ENCODE measurements at regions not wholly inside any gene's neighbourhood (a gene's known extent, or its start where the extent isn't known, plus 50 kb on each side); places are given as distances from the start of the nearest gene placed in this dataset.

DNA sequence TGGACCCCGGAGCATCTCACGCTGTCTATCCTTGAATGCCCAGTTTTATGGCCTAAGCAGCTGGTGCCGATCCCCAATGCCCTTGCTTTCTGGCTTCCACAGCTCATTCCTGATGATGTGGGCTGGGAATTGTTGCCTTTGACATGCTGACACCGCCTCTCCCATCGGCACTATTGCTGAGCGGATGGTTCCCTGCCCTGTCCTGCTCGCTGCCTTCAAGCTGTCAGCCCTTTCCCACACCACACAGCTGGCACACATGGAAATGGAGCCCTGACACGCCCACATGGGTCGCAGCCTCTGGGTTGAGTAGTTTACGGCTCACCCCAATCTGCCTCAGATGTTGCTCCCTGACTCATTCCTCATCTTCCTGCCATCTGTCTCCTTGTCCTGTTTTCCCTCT is 110.2 kb upstream of the SESN3 start:
- TF ChIP-seq, protein P1, sequence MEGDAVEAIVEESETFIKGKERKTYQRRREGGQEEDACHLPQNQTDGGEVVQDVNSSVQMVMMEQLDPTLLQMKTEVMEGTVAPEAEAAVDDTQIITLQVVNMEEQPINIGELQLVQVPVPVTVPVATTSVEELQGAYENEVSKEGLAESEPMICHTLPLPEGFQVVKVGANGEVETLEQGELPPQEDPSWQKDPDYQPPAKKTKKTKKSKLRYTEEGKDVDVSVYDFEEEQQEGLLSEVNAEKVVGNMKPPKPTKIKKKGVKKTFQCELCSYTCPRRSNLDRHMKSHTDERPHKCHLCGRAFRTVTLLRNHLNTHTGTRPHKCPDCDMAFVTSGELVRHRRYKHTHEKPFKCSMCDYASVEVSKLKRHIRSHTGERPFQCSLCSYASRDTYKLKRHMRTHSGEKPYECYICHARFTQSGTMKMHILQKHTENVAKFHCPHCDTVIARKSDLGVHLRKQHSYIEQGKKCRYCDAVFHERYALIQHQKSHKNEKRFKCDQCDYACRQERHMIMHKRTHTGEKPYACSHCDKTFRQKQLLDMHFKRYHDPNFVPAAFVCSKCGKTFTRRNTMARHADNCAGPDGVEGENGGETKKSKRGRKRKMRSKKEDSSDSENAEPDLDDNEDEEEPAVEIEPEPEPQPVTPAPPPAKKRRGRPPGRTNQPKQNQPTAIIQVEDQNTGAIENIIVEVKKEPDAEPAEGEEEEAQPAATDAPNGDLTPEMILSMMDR (conservative IDR thresholded peaks at IDR 0.05; ENCODE audit: low read depth, low read length), result no peak
- TF ChIP-seq EZH2 (IDR thresholded peaks at IDR 0.05; ENCODE audit: borderline replicate concordance, low read depth, low read length, poor library complexity, severe bottlenecking), result no peak

Measured in A673 (cell line).